Fibroblast of mammary gland (primary cell): ENCODE measurements at regions not wholly inside any gene's neighbourhood (a gene's known extent, or its start where the extent isn't known, plus 50 kb on each side); places are given as distances from the start of the nearest gene placed in this dataset.

ENCODE experiments used
- DNase-seq: peaks from one replicate; pipeline ENCODE4 v3.0.0-alpha.2; 2010; ENCODE audit warnings: low read depth
- H3K4me3 ChIP-seq: 2 replicates; pipeline ENCODE4 v1.5.1; 2011; ENCODE audit warnings: low read depth, mild to moderate bottlenecking, low read length, moderate library complexity; ENCODE audit not compliant: control insufficient read depth
- TF ChIP-seq, protein P1 (sequence below): conservative IDR thresholded peaks from 2 replicates; pipeline ENCODE4 v1.5.1; 2011; ENCODE audit warnings: low read depth, low read length, inconsistent platforms; ENCODE audit not compliant: control insufficient read depth, insufficient read depth

DNA sequence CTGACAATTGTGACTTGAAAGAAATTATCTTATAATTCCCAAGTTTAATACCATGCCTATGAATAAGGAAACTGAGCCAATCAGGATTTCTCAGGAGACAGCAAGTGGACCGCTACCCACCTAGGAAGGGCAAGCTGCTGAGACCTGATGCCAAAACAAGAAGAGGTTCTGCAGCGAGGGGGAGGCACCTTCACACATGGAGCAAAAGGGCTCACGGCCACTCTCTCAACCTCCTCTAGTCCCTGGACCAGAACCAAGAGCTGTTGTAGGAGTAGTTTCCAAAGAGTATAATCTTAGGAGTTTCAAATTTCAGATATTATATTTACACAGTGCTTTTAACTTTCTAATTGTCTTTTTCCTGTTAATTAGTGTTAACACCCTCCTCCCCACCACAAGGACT is 154.7 kb upstream of the ETAA1 start:
- TF ChIP-seq, protein P1, sequence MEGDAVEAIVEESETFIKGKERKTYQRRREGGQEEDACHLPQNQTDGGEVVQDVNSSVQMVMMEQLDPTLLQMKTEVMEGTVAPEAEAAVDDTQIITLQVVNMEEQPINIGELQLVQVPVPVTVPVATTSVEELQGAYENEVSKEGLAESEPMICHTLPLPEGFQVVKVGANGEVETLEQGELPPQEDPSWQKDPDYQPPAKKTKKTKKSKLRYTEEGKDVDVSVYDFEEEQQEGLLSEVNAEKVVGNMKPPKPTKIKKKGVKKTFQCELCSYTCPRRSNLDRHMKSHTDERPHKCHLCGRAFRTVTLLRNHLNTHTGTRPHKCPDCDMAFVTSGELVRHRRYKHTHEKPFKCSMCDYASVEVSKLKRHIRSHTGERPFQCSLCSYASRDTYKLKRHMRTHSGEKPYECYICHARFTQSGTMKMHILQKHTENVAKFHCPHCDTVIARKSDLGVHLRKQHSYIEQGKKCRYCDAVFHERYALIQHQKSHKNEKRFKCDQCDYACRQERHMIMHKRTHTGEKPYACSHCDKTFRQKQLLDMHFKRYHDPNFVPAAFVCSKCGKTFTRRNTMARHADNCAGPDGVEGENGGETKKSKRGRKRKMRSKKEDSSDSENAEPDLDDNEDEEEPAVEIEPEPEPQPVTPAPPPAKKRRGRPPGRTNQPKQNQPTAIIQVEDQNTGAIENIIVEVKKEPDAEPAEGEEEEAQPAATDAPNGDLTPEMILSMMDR = no peak
- H3K4me3 ChIP-seq = no peak overlapping the region
- no peak for DNase-seq

DNA sequence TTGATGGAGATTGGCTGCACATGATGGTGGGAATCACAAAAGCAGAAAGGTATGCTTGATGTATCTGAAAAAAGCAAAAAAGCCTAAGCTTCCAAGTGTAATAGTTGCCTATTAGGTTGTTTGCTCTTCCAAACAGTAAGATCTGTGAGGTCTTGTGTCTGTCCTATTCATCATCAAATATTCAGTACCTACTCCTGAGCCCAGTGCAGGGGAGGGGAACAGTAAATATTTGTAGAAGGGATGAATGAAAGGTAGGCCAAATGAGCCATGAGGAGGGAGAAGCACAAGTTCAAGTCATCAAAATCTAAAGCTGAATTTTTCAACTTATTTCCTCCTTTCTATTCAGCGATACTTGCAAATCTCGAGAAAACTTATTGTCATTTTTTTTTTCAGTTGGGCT is 153.2 kb upstream of the ETAA1 start:
- TF ChIP-seq, protein P1 = no peak
- no peak for DNase-seq
- H3K4me3 ChIP-seq = no peak overlapping the region

DNA sequence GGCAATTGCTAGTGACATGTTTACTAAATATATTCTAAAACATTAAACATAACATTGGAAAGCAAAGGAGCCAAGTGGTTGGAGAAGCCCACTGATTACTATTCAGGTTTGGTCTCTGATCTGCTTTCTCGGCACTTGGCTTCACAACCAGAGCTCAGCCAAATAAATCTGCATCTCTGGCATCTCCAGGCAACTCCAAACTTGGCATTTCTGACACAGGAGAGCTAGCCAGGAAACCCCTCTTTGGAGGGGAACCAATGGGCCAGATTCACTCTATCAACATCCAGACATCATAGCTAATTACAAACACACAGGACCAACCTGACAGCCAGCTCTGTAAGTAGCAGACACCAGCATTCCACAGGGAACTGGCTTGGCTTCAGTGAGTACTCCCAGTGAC is 150.3 kb upstream of the ETAA1 start:
- TF ChIP-seq, protein P1 = no peak
- H3K4me3 ChIP-seq = no peak overlapping the region
- DNase-seq = no peak

DNA sequence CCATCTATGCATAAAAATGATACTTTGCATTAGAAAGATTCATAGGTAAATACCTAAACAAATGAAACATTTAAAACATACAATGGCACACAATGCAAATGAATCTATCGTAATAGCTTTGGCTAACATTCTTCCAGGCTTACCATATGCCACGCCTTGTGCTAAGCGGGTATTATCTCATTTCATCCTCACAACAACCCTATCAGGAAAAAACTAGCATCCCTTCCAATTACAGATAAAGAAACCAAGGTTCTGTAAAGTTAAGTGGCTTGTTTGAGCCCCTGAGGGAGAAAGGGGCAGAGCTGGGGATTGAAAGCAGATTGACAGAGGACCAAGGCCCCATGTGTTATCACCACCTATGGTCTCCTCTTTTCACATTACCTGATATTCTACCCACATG is 145.4 kb upstream of the ETAA1 start:
- TF ChIP-seq, protein P1 = no peak
- H3K4me3 ChIP-seq = no peak overlapping the region
- DNase-seq = no peak

DNA sequence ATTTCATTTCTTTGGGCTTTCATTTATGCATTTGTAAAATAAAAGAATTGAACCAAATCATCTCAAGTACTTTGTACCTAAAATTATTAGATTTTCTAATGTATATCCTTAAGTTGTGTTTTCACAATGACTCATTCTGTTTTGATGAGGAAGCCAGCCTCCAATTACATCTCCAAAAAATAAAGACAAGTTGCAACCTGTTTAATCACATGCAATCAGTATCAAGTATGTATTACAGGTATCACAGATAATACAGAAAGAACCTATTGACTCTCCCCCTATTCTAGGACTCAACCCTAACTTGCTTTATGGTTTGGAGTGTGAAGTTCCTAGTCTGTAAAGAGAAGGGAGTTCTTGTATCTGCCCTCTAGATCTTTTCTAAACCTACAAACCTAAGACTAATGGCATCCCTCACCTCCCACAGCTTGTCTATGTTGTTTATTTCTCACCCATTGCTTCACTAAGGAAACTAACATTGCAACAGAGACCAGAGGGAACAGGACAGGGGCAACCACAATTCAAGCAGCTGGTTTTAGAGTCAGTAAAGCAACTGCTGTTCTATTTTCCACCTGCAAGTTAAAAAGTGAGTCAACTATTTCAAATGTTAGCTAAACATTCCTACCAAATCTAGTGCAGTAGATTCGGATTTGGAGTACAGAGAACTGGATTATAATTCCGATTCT is 141.1 kb upstream of the ETAA1 start:
- no peak overlapping the region for H3K4me3 ChIP-seq
- TF ChIP-seq, protein P1 = no peak

DNA sequence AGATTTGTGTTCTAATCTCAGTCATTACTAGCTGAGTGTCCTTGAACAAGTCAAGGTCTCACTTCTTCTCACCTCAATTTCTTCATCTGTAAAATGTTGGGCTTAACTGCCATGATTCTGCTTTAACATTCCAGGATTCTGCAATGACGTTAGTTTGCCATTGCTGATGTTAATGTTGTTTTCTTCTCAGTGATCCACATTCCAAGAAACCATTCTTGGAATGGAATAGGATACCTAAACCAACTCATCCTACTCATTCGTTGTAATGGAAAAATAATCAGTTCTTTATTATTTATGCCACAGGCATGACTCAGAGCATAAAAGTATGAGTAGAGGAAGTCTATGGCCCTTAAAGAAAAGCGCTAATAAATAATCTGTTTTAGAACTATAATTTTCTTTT is 140.2 kb upstream of the ETAA1 start:
- no peak overlapping the region for H3K4me3 ChIP-seq
- TF ChIP-seq, protein P1 = no peak
- peak; percentile 78 for DNase-seq

More for the DNA sequence above, 141.1 kb upstream of the ETAA1 start:
- DNase-seq = peak; percentile 75

DNA sequence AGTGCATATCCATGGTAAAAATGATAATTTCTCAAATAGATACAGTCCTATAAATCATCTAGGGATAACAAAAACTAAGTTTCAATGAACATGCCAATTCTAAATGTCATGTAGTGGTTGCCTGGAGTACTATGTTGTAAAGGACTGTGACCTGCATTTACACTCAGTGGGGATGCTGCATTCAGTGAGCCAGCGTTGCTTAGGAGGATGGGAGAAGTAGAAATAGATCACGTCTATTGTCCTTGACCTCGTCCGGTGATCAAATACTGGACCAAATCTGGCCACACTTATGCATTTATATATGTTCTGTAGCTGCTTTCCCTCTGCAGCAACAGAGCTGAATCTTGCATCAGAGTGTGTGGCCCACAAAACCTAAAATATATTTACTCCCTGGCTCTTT is 139.0 kb upstream of the ETAA1 start:
- H3K4me3 ChIP-seq = no peak overlapping the region
- TF ChIP-seq, protein P1 = no peak
- DNase-seq = no peak
